B cell (primary cell): ENCODE measurements at regions not wholly inside any gene's neighbourhood (a gene's known extent, or its start where the extent isn't known, plus 50 kb on each side); places are given as distances from the start of the nearest gene placed in this dataset.
"Not testable (repeated sequence)": the region's sequence is repeated elsewhere in the genome, so short reads cannot be mapped to it uniquely, and the experiment has no call there.

Experiments
- ATAC-seq: fragments of 200-7000 bp; cut with Tn5 transposase; one replicate; pipeline ENCODE4 v1.10.0; 2021; ENCODE audit warnings: low read depth, mild to moderate bottlenecking, moderate number of reproducible peaks, moderate library complexity
- CTCF ChIA-PET: fragments of 350-600 bp; sonication (Branson Sonifier 250); formaldehyde crosslinking; loops from one replicate; lab custom pipeline; 2021; ENCODE audit warnings: antibody characterized with exemption, inconsistent platforms; lab: Charles Lee
- POLR2A ChIA-PET: fragments of 350-600 bp; sonication (Branson Sonifier 250); formaldehyde crosslinking; loops from one replicate; lab custom pipeline; 2021; ENCODE audit warnings: antibody characterized with exemption; lab: Charles Lee
- DNase-seq: peaks from one replicate; pipeline ENCODE4 v3.0.0; 2013
- H2AFZ ChIP-seq: 2 replicates; pipeline ENCODE4 v1.6.1; 2012; ENCODE audit warnings: mild to moderate bottlenecking, low read depth, low read length; ENCODE audit not compliant: insufficient read depth, poor library complexity, severe bottlenecking
- H3K27ac ChIP-seq, 2 donors: 1 replicate in 1 of 2; 2 replicates in 1 of 2; pipeline ENCODE4 v1.5.1; 2012 to 2013; ENCODE audit warnings: low read length in 2 of 2, mild to moderate bottlenecking in 2 of 2, moderate library complexity in 1 of 2
- H3K27me3 ChIP-seq, 4 experiments: fragments of 200-600 bp in 1 of 4; sonication (generic) in 1 of 4; replicated peaks in 1 of 4; 1 replicate in 2 of 4; 2 replicates in 2 of 4; pipeline versions ENCODE4 v1.6.1 to v1.7.0; 2013 to 2016; ENCODE audit warnings: low read length in 3 of 4, mild to moderate bottlenecking in 2 of 4, mixed read lengths in 1 of 4, moderate library complexity in 1 of 4; ENCODE audit not compliant: insufficient read depth in 4 of 4, control insufficient read depth in 3 of 4; ENCODE audit errors: control extremely low read depth in 1 of 4
- H3K36me3 ChIP-seq, 2 experiments: replicated peaks in 1 of 2; 1 replicate in 1 of 2; 2 replicates in 1 of 2; pipeline versions ENCODE4 v1.6.1 to v1.7.1; 2013; ENCODE audit warnings: low read length in 1 of 2; ENCODE audit not compliant: insufficient read depth in 2 of 2, control insufficient read depth in 1 of 2; ENCODE audit errors: control extremely low read depth in 1 of 2, extremely low read depth in 1 of 2
- H3K4me1 ChIP-seq, 2 donors: fragments of 200-600 bp in 1 of 2; sonication (generic) in 1 of 2; 1 replicate in 1 of 2; 2 replicates in 1 of 2; pipeline versions ENCODE4 v1.5.1 to v1.6.1; 2013 to 2017; ENCODE audit warnings: low read length in 2 of 2; ENCODE audit not compliant: control insufficient read depth in 2 of 2, insufficient read depth in 2 of 2
- H3K4me2 ChIP-seq: replicated peaks from 2 replicates; pipeline ENCODE3; 2012; ENCODE audit warnings: mild to moderate bottlenecking, low read depth, low read length; ENCODE audit not compliant: poor library complexity, severe bottlenecking
- H3K4me3 ChIP-seq, 5 experiments: fragments of 200-600 bp in 1 of 5; sonication (generic) in 1 of 5; 1 replicate in 3 of 5; 2 replicates in 2 of 5; pipeline versions ENCODE4 v1.5.1 to v1.7.0; 2011 to 2016; ENCODE audit warnings: low read length in 4 of 5, mild to moderate bottlenecking in 4 of 5, low read depth in 2 of 5, control low read depth in 1 of 5, moderate library complexity in 1 of 5; ENCODE audit not compliant: insufficient read depth in 1 of 5; ENCODE audit errors: control extremely low read depth in 1 of 5, extremely low read depth in 1 of 5
- H3K79me2 ChIP-seq: fragments of 200-600 bp; sonication (generic); one replicate; pipeline ENCODE4 v1.6.0; 2016; ENCODE audit warnings: low read length; ENCODE audit not compliant: control insufficient read depth, insufficient read depth
- H3K9ac ChIP-seq: fragments of 200-600 bp; sonication (generic); 2 replicates; pipeline ENCODE4 v1.6.1; 2017; ENCODE audit warnings: mild to moderate bottlenecking, low read length, moderate library complexity
- H3K9me3 ChIP-seq, 3 donors: one replicate each; pipeline versions ENCODE4 v1.6.1 to v1.7.1; 2013; ENCODE audit warnings: low read length in 2 of 3; ENCODE audit not compliant: control insufficient read depth in 2 of 3, insufficient read depth in 1 of 3; ENCODE audit errors: control extremely low read depth in 1 of 3
- H4K20me1 ChIP-seq: 2 replicates; pipeline ENCODE4 v1.6.0; 2012; ENCODE audit warnings: mild to moderate bottlenecking, low read length; ENCODE audit not compliant: insufficient read depth, control insufficient read depth, poor library complexity, severe bottlenecking
- H3K27ac Mint-ChIP-seq: one replicate; pipeline ENCODE4 v1.8.0; 2021; ENCODE audit warnings: mixed read lengths
- H3K27me3 Mint-ChIP-seq: one replicate; pipeline ENCODE4 v1.8.0; 2021; ENCODE audit warnings: mixed read lengths
- H3K4me1 Mint-ChIP-seq: one replicate; pipeline ENCODE4 v1.8.0; 2021; ENCODE audit warnings: mixed read lengths
- H3K4me3 Mint-ChIP-seq: one replicate; pipeline ENCODE4 v1.8.0; 2021; ENCODE audit warnings: mixed read lengths
- H3K9me3 Mint-ChIP-seq: one replicate; pipeline ENCODE4 v1.8.0; 2022; ENCODE audit warnings: mixed read lengths; ENCODE audit not compliant: insufficient read depth
- EZH2 ChIP-seq: IDR thresholded peaks from 2 replicates; pipeline ENCODE4 v1.6.1; 2012; ENCODE audit warnings: borderline replicate concordance, low read depth, mild to moderate bottlenecking, moderate library complexity, low read length; ENCODE audit not compliant: insufficient read depth, poor library complexity, severe bottlenecking
- WGBS: methylation state at CpG from one replicate; pipeline ENCODE4 v1.1.5; 2013; ENCODE audit warnings: missing lambda C conversion rate; ENCODE audit not compliant: insufficient coverage; 5-methylcytosine and 5-hydroxymethylcytosine counted together
- intact Hi-C: fragments of 100-400 bp; cut with micrococcal nuclease; formaldehyde crosslinking; loops from one replicate; pipeline ENCODE4 v1.10.0; 2022

DNA sequence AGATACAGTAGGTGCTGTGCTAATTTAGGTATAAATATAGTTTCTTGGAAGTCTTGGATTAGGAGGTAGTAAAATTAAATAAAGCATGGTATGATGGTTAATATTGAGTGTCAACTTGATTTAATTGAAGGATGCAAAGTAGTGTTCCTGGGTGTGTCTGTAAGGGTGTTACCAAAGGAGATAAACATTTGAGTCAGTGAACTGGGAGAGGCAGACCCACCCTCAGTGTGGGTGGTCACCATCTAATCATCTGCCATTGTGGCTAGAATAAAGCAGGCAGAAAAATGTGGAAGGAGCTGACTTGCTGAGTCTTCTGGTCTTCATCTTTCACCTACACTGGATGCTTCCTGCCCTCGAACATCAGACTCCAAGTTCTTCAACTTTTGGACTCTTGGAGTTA is 153.7 kb upstream of the GK2 start:
- WGBS: 86% methylated on average over 1 of the region's 1 CpG
- CTCF ChIA-PET: no interaction called here
- Histone ChIP-seq H3K9me3 (no peaks in the 10 kb centered on the region), H3K9ac (no peak overlapping the region), H4K20me1 (no peaks in the 10 kb centered on the region), H3K36me3 (no peaks in the 10 kb centered on the region), H3K4me2 (no peak overlapping the region), H2AFZ (no peak overlapping the region), H3K27me3 (peaks cover 0 to 3% (median 0%) of the 10 kb centered on the region in 4 experiments), H3K27ac (no peak overlapping the region), H3K4me1 (no peaks in the 10 kb centered on the region), H3K4me3 (no peak overlapping the region), H3K79me2 (no peaks in the 10 kb centered on the region)
- H3K27me3 Mint-ChIP-seq: no peaks in the 10 kb centered on the region
- POLR2A ChIA-PET: no interaction called here
- no peaks in the 10 kb centered on the region for H3K9me3 Mint-ChIP-seq
- intact Hi-C loops: no loop called here
- ATAC-seq (no peak), DNase-seq (no peak)
- no peaks in the 10 kb centered on the region for H3K4me1 Mint-ChIP-seq
- TF ChIP-seq EZH2: no peak
- H3K4me3 Mint-ChIP-seq: no peak overlapping the region
- H3K27ac Mint-ChIP-seq: no peak overlapping the region

DNA sequence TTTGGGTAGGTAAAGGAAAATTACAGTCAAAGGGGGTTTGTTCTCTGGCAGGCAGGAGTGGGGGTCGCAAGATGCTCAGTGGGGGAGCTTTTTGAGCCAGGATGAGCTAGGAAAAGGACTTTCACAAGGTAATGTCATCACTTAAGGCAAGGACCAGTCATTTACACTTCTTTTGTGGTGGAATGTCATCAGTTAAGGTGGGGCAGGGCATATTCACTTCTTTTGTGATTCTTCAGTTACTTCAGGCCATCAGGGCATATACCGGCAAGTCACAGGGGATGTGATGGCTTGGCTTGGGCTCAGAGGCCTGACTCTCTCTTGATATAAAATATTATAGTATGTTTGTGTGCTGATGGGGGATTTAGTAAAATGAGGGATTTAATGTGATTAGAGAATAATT is 151.4 kb upstream of the GK2 start:
- CTCF ChIA-PET, H3K9me3 ChIP-seq, H3K9ac ChIP-seq, H3K4me1 ChIP-seq, H3K4me2 ChIP-seq, DNase-seq, ATAC-seq, H3K4me3 Mint-ChIP-seq, intact Hi-C loops, H3K27ac ChIP-seq, H3K79me2 ChIP-seq, H3K36me3 ChIP-seq, H3K27me3 Mint-ChIP-seq, H3K27me3 ChIP-seq, H3K4me3 ChIP-seq, H3K9me3 Mint-ChIP-seq, H3K4me1 Mint-ChIP-seq, H4K20me1 ChIP-seq, POLR2A ChIA-PET, H3K27ac Mint-ChIP-seq, H2AFZ ChIP-seq: not testable (repeated sequence)
- no CpG with 5 or more reads among the region's 2 CpGs for WGBS
